Tibial nerve (tissue), 4 donors: ENCODE measurements at regions not wholly inside any gene's neighbourhood (a gene's known extent, or its start where the extent isn't known, plus 50 kb on each side); places are given as distances from the start of the nearest gene placed in this dataset.

Source experiments
- DNase-seq, 2 donors: peaks; one replicate each; pipeline ENCODE4 v3.0.0-alpha.2; 2019; ENCODE audit warnings: low spot score in 2 of 2
- H3K27ac ChIP-seq, 4 donors: fragments of 200-600 bp; sonication (generic) in 3 of 4; one replicate each; pipeline ENCODE4 v1.5.1; 2017 to 2019; ENCODE audit warnings: mild to moderate bottlenecking in 1 of 4
- H3K27me3 ChIP-seq, 2 donors: fragments of 200-600 bp; sonication (generic) in 1 of 2; one replicate each; pipeline versions ENCODE4 v1.5.1 to v1.6.0; 2017 to 2019
- H3K36me3 ChIP-seq, 3 donors: fragments of 200-600 bp; sonication (generic); one replicate each; pipeline ENCODE4 v1.5.1; 2018 to 2019
- H3K4me1 ChIP-seq, 4 donors: fragments of 200-600 bp; sonication (generic) in 3 of 4; one replicate each; pipeline ENCODE4 v1.5.1; 2017 to 2019
- H3K4me3 ChIP-seq, 4 donors: fragments of 200-600 bp; sonication (generic) in 3 of 4; one replicate each; pipeline ENCODE4 v1.5.1; 2017 to 2019; ENCODE audit warnings: mild to moderate bottlenecking in 1 of 4, moderate library complexity in 1 of 4
- H3K9me3 ChIP-seq, 4 donors: fragments of 200-600 bp; sonication (generic) in 3 of 4; one replicate each; pipeline ENCODE4 v1.5.1; 2017 to 2019
- CTCF ChIP-seq, 5 experiments: fragments of 200-600 bp in 3 of 5; fragments of 450-650 bp in 2 of 5; sonication (generic) in 3 of 5; IDR thresholded peaks; one replicate each; pipeline ENCODE4 v1.5.1; 2016 to 2019; ENCODE audit warnings: antibody characterized with exemption in 5 of 5, mild to moderate bottlenecking in 3 of 5, moderate library complexity in 2 of 5
- EP300 ChIP-seq, 2 donors: sonication (generic); formaldehyde crosslinking; IDR thresholded peaks; one replicate each; pipeline ENCODE4 v1.6.1; 2017; ENCODE audit warnings: antibody characterized with exemption in 2 of 2, mild to moderate bottlenecking in 1 of 2
- POLR2A ChIP-seq, 2 donors: fragments of 450-650 bp; IDR thresholded peaks; one replicate each; pipeline ENCODE4 v1.6.1; 2017; ENCODE audit warnings: antibody characterized with exemption in 2 of 2, mild to moderate bottlenecking in 2 of 2, moderate library complexity in 2 of 2
- WGBS, 2 donors: methylation state at CpG; one replicate each; pipeline ENCODE4 v1.1.5; 2018; 5-methylcytosine and 5-hydroxymethylcytosine counted together

GRCh38 chr4:24203926-24204325, 314.1 kb upstream of the PPARGC1A start:
- TF ChIP-seq POLR2A (IDR thresholded peaks at IDR 0.05) (no peak), EP300 (IDR thresholded peaks at IDR 0.05) (no peak), CTCF (IDR thresholded peaks at IDR 0.05) (no peak)
- 69 to 76% methylated on average over 2 of the region's 2 CpGs for WGBS, 2 donors
- Histone ChIP-seq H3K9me3 (no peaks in the 10 kb centered on the region), H3K27me3 (no peaks in the 10 kb centered on the region), H3K27ac (no peak overlapping the region), H3K4me1 (no peaks in the 10 kb centered on the region), H3K36me3 (no peaks in the 10 kb centered on the region), H3K4me3 (no peak overlapping the region)
- no peak for DNase-seq

GRCh38 chr4:24202579-24202978, 312.7 kb upstream of the PPARGC1A start:
- DNase-seq: no peak
- Histone ChIP-seq H3K9me3 (no peaks in the 10 kb centered on the region), H3K27me3 (no peaks in the 10 kb centered on the region), H3K27ac (no peak overlapping the region), H3K36me3 (no peaks in the 10 kb centered on the region), H3K4me1 (no peaks in the 10 kb centered on the region), H3K4me3 (no peak overlapping the region)
- TF ChIP-seq POLR2A (IDR thresholded peaks at IDR 0.05): no peak
- 79 to 85% methylated on average over 1 of the region's 1 CpG for WGBS, 2 donors

- Histone ChIP-seq H3K27me3 (no peaks in the 10 kb centered on the region), H3K36me3 (no peaks in the 10 kb centered on the region), H3K4me3 (no peak overlapping the region), H3K9me3 (no peaks in the 10 kb centered on the region), H3K27ac (no peak overlapping the region), H3K4me1 (no peaks in the 10 kb centered on the region)
- no peak for TF ChIP-seq POLR2A (IDR thresholded peaks at IDR 0.05)
- TF ChIP-seq EP300 (IDR thresholded peaks at IDR 0.05): no peak
- TF ChIP-seq CTCF (IDR thresholded peaks at IDR 0.05): no peak
- no peak for DNase-seq
Measured at GRCh38 chr4:24197955-24198354, 308.1 kb upstream of the PPARGC1A start.

GRCh38 chr4:24196785-24197184, 306.9 kb upstream of the PPARGC1A start:
- Histone ChIP-seq H3K9me3 (no peaks in the 10 kb centered on the region), H3K4me1 (peaks cover 0 to under 1% (median 0%) of the 10 kb centered on the region in 4 donors), H3K4me3 (no peak overlapping the region), H3K36me3 (no peaks in the 10 kb centered on the region), H3K27me3 (no peaks in the 10 kb centered on the region), H3K27ac (no peak overlapping the region)
- WGBS, 2 donors: 62 to 63% methylated on average over 1 of the region's 1 CpG
- DNase-seq: no peak
- no peak for TF ChIP-seq POLR2A (IDR thresholded peaks at IDR 0.05)
- no peak for TF ChIP-seq EP300 (IDR thresholded peaks at IDR 0.05)
- no peak for TF ChIP-seq CTCF (IDR thresholded peaks at IDR 0.05)

- H3K27ac ChIP-seq: no peak overlapping the region
- TF ChIP-seq EP300 (IDR thresholded peaks at IDR 0.05) (no peak), POLR2A (IDR thresholded peaks at IDR 0.05) (no peak), CTCF (IDR thresholded peaks at IDR 0.05) (no peak)
- peaks cover 0 to 7% (median 0%) of the 10 kb centered on the region in 4 donors for H3K4me1 ChIP-seq
- H3K4me3 ChIP-seq: no peak overlapping the region
- DNase-seq: no peak
- no peaks in the 10 kb centered on the region for H3K27me3 ChIP-seq
- 73 to 76% methylated on average over 3 of the region's 3 CpGs for WGBS, 2 donors
- H3K36me3 ChIP-seq: no peaks in the 10 kb centered on the region
- H3K9me3 ChIP-seq: no peaks in the 10 kb centered on the region
Measured at GRCh38 chr4:24195991-24196736, 306.3 kb upstream of the PPARGC1A start.
